HG02943 (cell line): ENCODE measurements at regions not wholly inside any gene's neighbourhood (a gene's known extent, or its start where the extent isn't known, plus 50 kb on each side); places are given as distances from the start of the nearest gene placed in this dataset.
A peak's percentile ranks its signal among the peaks of the same experiment; 100 is the strongest.

ENCODE experiments used
- ATAC-seq: cut with Tn5 transposase; IDR thresholded peaks from one replicate; pipeline ENCODE4 v1.9.1; 2021; ENCODE audit warnings: mild to moderate bottlenecking, low read depth, moderate library complexity; ENCODE audit not compliant: unreplicated experiment

DNA sequence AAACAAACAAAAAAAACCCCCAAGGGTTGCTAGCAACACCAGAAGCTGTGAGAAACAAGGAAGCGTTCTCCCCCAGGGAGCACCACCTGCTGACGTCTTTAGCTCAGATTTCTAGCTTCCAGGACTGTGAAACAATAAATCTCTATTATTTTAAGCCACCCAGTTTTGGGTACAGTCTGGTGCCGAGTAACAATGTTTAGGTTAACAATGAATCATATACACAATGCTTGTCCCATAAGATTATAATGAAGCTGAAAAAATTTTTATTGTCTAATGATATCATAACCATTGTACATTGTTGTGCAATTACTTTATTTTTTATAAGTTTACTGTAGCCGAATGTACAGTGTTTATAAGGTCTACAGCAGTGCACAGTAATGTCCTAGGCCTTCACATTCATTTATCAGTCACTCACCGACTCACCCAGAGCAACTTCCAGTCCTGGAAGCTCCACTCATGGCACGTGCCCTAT, 72.1 kb upstream of the CAB39 start:
- no peak for ATAC-seq

DNA sequence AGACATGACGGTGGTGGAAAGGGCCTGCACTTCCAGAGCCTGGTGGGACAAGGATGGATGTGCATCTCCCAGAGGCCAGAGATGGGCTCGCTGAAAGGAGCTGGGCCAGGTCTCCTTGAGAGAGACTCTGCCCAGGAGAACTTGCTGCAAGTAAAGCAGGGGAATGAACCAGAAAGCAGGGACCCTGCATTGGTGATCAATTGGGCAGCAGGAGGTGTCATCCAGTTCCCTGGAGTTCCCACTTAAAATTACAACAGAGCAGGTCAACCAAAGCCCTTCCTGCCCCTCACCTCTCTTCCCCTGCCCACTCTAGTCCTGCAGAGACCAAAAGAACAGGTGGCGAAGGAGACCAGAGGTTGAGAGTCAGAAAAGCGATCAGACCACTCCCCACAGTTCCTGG, 69.7 kb upstream of the CAB39 start:
- no peak for ATAC-seq

DNA sequence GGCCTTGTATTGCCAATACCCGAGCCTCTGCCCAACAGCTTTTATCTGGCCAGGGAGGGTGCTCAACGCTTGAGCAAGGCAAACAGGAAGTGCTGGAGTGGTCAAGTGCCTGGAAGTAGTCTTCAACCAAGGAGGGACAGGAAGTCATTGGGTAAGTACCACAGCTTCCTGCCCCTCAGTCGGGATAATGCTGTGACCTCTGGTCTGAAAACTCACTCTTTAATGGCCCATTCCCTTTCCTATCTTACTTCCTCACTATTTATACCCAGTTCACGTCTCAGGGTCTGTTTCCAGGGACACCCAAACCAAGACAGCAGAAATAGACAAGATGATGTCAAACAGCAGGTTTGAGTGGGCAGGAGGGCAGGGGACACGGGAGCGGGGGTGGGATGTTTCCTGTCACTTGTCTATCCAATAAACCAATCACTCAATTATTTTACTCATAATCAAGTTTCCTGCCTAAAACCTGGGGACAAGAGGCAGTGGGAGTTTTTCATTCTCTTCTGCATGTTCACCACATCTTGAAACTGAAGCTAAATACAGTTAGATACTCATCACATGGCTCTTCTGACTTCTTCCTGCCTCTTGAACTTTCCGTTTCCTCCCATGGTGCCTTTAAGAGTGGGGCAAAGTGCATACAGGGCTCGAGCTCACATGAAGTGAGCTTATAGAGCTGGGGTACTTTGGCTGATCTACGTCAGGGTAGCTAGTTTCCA, 68.9 kb upstream of the CAB39 start:
- ATAC-seq = peak; percentile 58

DNA sequence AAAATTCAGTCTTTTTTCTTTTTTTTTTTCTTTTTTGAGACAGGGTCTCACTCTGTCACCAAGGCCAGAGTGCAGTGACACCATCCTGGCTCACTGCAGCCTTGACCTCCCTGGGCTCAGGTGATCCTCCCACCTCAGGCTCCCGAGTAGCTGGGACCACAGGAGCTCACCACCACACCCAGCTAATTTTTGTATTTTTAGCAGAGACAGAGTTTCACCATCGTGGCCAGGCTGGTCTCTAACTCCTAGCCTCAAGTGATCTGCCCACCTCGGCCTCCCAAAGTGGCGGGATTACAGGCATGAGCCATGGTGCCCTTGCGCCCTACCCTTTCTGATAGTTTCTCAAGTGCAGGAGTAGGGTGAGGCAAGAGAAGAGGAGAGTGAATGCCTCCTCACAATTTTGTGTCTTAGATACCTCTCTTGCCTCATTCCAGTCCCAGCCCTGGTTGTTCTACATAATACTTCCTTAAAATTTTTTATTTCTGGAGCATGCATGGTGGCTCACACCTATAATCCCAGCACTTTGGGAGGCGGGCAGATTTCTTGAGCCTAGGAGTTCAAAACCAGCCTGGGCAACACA, 68.2 kb upstream of the CAB39 start:
- no peak for ATAC-seq

DNA sequence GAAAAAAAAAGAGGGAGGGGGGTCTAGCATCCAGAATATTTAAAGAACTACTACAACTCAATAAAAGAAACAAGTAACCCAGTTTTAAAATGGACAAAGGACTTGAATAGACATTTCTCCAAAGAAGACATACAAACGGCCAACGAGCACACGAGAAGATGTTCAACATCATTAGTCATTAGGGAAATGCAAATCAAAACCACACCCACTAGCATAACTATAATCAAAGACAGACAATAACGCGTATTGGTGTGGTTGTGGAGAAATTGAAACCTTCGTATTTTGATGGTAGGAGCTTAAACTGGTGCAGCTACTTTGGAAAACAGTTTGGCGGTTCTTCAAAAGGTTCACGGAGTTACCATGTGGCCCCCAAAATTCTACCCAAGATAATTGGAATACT, 64.3 kb upstream of the CAB39 start:
- no peak for ATAC-seq

DNA sequence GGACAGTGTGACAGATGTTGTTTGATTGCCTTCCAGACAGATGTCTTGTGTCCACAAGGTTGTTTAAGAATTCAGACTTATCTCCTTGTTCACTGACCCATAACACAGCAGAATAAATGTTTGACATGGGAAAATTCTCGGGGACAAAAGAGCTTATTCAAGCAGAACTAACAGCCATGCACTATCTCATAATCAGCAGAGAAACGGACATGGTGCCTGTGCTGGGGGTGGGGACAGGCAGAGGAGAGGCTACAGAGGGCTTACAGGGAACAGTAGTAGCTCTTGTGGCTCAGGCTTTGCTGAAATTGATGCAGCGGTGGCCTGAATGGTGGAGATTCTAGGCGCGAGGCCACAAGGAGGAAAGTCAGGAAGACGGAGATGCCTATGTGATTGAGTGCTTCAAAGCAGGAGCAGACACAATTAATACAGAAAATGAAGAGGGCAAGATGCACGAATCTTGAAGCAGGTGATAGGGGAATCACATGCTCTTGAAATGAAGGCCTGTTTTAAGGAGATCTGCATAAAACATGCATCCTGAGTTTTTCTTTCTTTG, 62.0 kb upstream of the CAB39 start:
- no peak for ATAC-seq

DNA sequence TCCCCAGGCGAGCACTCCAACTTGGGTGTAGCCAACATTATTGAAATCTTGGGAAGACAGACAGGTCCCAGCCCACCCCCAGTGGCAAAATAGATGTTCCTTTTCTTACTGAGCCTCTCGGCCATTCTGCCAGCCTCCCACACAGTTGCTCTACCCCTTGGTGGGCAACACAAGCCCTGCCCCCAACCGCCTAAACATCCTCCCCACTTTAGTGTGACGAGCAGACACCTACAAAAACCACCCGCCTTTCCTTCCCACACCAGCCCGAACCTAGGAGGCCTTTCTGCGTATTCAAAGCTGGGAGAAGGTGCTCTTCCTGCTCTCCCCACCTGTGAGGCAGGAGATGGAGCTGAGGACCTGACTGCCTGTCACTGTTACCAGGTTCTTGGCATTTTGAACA, 58.6 kb upstream of the CAB39 start:
- no peak for ATAC-seq

DNA sequence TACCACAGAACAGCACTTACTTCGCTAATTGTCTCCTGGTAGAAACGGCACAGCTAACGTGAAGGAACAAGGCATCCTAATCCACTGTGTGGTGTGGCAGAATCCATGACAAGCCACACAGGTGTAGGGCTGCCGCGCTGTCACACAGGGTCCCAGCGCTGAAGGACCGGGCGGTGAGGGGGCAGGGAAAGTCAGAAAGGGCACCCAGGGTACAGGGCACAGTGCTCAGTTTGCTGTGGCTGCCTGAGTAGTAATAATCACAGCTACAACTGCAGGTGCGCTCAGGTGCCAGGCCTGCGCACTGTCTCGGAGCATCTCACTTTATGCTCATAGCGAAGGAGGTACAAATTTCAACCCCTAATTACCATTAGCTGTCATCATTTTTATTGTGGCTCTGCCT, 55.2 kb upstream of the CAB39 start:
- no peak for ATAC-seq

DNA sequence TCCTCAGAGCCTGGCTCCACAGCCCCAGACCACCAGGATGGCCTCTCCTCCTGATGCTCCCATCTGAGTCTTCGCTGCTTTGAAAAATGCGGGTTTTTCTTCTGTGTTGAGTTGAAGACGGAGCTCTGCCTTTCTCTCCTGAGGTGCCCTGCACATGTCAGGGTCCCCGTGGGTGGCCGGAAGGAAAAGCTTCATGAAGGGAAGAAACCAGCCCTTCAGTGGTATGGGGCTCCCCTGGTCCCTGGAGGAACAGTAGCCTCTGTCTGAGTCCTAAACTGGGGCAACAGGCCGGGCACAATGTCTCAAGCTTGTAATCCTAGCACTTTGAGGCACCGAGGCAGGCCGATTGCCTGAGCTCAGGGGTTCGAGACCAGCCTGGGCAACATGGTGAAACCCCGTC, 54.7 kb upstream of the CAB39 start:
- no peak for ATAC-seq

DNA sequence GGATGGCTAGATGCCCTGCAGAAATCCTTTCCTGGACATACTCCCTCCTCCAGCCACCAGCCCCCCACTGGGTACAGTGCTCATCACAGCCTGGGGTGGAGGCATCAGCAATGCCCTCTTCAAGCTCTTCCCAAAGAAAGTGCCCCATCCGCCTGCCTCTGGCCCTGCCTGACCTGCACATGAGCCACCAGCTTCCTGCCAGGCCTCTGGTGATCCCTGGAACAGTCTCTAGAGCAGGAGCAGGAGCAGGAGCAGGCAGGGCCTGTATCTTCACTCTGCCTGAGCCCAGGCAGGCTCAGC, 54.1 kb upstream of the CAB39 start:
- no peak for ATAC-seq

DNA sequence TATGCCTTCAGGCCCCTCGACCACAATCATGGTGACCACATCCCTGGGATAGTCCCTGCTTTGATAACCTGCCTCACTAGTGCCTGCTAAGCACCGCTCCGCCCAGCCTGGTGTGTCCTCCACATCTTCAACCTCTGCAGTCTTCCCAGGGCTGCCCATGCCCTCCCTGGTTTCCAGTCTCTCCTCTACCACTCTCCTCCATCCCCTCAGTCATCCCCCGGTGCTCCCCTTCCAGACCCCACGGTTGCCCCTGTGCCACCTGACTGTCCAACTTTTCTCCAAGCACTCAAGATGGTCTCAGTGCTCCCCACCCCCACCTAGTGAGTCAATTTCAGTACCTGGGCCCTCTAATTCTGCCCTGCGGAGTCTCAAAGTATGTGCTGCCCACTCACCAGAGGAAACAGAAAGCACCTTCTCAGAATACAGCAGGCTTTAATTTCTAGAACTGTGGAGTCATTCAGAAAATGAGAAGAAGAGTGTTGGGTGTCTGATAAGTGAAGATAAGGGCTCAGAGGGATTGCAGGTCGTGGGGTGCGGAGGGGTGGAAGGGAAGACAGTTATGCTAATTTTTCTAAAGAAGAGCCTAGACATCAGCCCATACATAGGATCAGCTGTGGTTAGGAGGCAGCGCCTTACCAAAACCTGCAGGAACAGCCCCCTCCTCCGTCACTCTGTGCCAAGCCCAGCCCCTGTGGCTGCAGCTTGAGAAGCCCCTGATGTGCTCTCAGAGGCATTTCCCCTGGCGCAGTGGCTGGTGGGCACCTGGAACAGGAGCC, 53.6 kb upstream of the CAB39 start:
- ATAC-seq = no peak

DNA sequence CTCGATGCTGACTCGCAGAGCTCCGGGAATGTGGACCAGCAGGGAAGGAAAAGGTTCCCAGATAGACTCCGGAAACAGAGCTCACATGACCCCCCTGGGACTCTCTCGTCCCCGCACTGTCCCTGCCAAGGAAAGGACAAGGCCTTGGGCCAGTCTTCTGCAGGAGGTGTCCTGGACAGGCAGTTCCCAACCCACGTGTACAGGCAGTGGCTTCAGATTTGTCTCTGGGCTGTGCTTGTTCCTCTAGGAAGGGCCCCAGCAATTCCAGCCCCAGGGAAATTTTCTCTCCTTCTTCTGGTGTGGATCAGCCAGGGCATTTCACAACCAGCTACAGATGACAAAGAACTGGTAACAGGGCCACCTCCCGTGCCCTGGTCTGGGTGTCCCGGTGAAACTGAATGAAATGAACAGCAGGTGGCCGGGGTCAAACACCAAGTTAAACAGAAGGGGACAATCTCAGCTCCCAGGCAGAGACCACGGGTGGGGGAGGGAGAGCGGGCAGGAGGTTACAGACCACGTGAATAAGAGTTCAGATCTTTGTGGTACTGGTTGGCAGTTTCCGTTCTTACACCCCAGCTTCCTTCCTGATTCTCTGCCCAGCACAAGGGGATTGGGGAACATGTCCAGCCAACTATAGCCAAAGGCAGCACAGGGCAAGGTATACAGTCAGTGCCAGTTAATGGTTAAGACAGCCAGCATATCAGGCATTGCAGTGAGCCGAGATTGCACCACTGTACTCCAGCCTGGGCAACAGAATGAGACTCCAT, 52.2 kb upstream of the CAB39 start:
- no peak for ATAC-seq

DNA sequence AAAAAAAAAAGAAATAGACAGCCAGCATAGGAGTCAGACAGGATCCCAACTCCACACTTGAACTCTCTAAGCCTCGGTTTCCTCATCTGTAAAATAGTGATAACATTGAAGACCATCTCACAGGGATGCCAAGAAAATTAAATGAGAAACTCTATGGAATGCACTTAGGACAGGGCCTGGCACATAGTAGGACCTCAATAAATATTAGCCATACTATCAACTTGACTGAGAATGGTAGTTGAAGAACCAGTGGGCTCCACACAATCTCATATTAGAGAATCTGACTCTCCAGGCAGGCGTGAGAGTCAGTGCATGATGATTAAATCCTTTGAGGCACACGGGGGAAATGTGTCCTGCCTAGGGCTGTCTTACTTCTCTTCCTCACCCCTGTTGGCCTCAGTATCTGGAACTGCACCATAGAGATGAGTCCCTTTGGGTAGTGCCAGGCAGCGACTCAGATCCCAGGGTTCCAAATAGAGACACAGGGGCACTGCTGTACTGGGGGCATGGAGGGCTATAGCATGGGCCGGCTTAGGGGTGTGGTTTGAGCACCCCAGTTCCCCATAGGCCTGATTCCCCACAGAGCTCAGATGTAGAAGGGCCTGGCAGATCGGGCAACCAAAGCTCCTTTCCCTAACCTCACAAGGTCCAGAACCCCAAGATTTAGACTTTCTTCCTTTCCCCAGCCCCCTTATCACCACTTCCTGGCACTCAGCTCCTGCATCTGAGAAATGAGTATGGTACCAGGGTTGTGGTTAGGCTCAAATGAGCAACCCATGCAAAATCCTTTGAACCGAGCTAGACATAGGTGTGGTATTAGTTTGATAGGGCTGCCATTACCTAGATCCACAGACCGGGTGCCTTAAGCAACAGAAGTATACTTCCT, 51.3 kb upstream of the CAB39 start:
- peak; percentile 47 for ATAC-seq
